Activated CD8-positive, alpha-beta T cell treated with anti-CD3 and anti-CD28 coated beads for 36 hours (primary cell): ENCODE measurements at regions not wholly inside any gene's neighbourhood (a gene's known extent, or its start where the extent isn't known, plus 50 kb on each side); places are given as distances from the start of the nearest gene placed in this dataset.

Source experiments
- ATAC-seq: fragments of 200-7000 bp; cut with Tn5 transposase; one replicate; pipeline ENCODE4 v1.10.0; 2021; ENCODE audit warnings: mild to moderate bottlenecking, moderate library complexity
- CTCF ChIA-PET: fragments of 350-600 bp; sonication (Branson Sonifier 250); formaldehyde crosslinking; loops from one replicate; lab custom pipeline; 2021; ENCODE audit warnings: antibody characterized with exemption; lab: Charles Lee
- POLR2A ChIA-PET: fragments of 350-600 bp; sonication (Branson Sonifier 250); formaldehyde crosslinking; loops from one replicate; lab custom pipeline; 2021; ENCODE audit warnings: antibody characterized with exemption; lab: Charles Lee
- DNase-seq: peaks from one replicate; pipeline ENCODE4 v3.0.0-alpha.2; 2020
- H3K27ac Mint-ChIP-seq: one replicate; pipeline ENCODE4 v1.8.0; 2021; ENCODE audit warnings: mild to moderate bottlenecking, mixed read lengths
- H3K27me3 Mint-ChIP-seq: one replicate; pipeline ENCODE4 v1.8.0; 2021; ENCODE audit warnings: mixed read lengths
- H3K36me3 Mint-ChIP-seq: one replicate; pipeline ENCODE4 v1.8.0; 2021; ENCODE audit warnings: low read depth, mixed read lengths
- H3K4me1 Mint-ChIP-seq: one replicate; pipeline ENCODE4 v1.8.0; 2021; ENCODE audit warnings: low read depth, mixed read lengths
- H3K4me3 Mint-ChIP-seq: one replicate; pipeline ENCODE4 v1.8.0; 2021; ENCODE audit warnings: mild to moderate bottlenecking, moderate library complexity, mixed read lengths
- H3K9me3 Mint-ChIP-seq: one replicate; pipeline ENCODE4 v1.8.0; 2021; ENCODE audit warnings: mixed read lengths
- CTCF ChIP-seq: fragments of 200-600 bp; IDR thresholded peaks from one replicate; pipeline ENCODE4 v1.8.0; 2022; ENCODE audit warnings: antibody characterized with exemption, mild to moderate bottlenecking
- intact Hi-C: fragments of 100-400 bp; cut with micrococcal nuclease; formaldehyde crosslinking; loops from one replicate; pipeline ENCODE4 v1.10.0; 2022

GRCh38 chr13:82565201-82565600, 1317.1 kb downstream of the SLITRK1 start:
- Mint-ChIP-seq H3K27me3 (no peaks in the 10 kb centered on the region), H3K4me1 (no peaks in the 10 kb centered on the region), H3K36me3 (no peaks in the 10 kb centered on the region), H3K9me3 (peaks cover 4% of the 10 kb centered on the region), H3K4me3 (no peak overlapping the region), H3K27ac (no peak overlapping the region)
- DNase-seq (no peak), ATAC-seq (no peak)
- CTCF ChIA-PET = no interaction called here
- intact Hi-C loops = no loop called here
- no peak for TF ChIP-seq CTCF
- POLR2A ChIA-PET = no interaction called here

GRCh38 chr13:82560889-82561288, 1321.4 kb downstream of the SLITRK1 start:
- no peaks in the 10 kb centered on the region for H3K4me1 Mint-ChIP-seq
- ATAC-seq (no peak), DNase-seq (no peak)
- H3K4me3 Mint-ChIP-seq = no peak overlapping the region
- no peak for TF ChIP-seq CTCF
- intact Hi-C loops = no loop called here
- ChIA-PET POLR2A (no interaction called here), CTCF (no interaction called here)
- no peaks in the 10 kb centered on the region for H3K27me3 Mint-ChIP-seq
- H3K36me3 Mint-ChIP-seq = no peaks in the 10 kb centered on the region
- no peak overlapping the region for H3K27ac Mint-ChIP-seq
- H3K9me3 Mint-ChIP-seq = peaks cover 3% of the 10 kb centered on the region

- intact Hi-C loops = no loop called here
- H3K4me3 Mint-ChIP-seq = no peak overlapping the region
- DNase-seq (no peak), ATAC-seq (no peak)
- no peaks in the 10 kb centered on the region for H3K36me3 Mint-ChIP-seq
- no peak overlapping the region for H3K27ac Mint-ChIP-seq
- ChIA-PET CTCF (no interaction called here), POLR2A (no interaction called here)
- TF ChIP-seq CTCF = no peak
- H3K27me3 Mint-ChIP-seq = no peaks in the 10 kb centered on the region
- H3K9me3 Mint-ChIP-seq = peaks cover 3% of the 10 kb centered on the region
- H3K4me1 Mint-ChIP-seq = no peaks in the 10 kb centered on the region
Observed at GRCh38 chr13:82522872-82523271, 1359.4 kb downstream of the SLITRK1 start.

GRCh38 chr13:82506805-82507414, 1375.4 kb downstream of the SLITRK1 start:
- Mint-ChIP-seq H3K36me3 (no peaks in the 10 kb centered on the region), H3K4me3 (no peak overlapping the region), H3K9me3 (peaks cover 8% of the 10 kb centered on the region), H3K27me3 (no peaks in the 10 kb centered on the region), H3K27ac (no peak overlapping the region), H3K4me1 (no peaks in the 10 kb centered on the region)
- TF ChIP-seq CTCF = no peak
- ChIA-PET POLR2A (no interaction called here), CTCF (no interaction called here)
- intact Hi-C loops = no loop called here
- DNase-seq (no peak), ATAC-seq (no peak)

- no peak for DNase-seq
- no peaks in the 10 kb centered on the region for H3K4me1 Mint-ChIP-seq
- ChIA-PET CTCF (interaction anchor here (1.1 kb wide), 1 partner anchor 174 kb away, joined by 3 read pairs; no protein-coding TSS in a partner anchor), POLR2A (no interaction called here)
- no peak overlapping the region for H3K27ac Mint-ChIP-seq
- TF ChIP-seq CTCF = no peak
- peaks cover 2% of the 10 kb centered on the region for H3K9me3 Mint-ChIP-seq
- no peaks in the 10 kb centered on the region for H3K27me3 Mint-ChIP-seq
- no peak for ATAC-seq
- no peak overlapping the region for H3K4me3 Mint-ChIP-seq
- intact Hi-C loops = no loop called here
- no peaks in the 10 kb centered on the region for H3K36me3 Mint-ChIP-seq
Observed at GRCh38 chr13:82501834-82502233, 1380.4 kb downstream of the SLITRK1 start.
